ENCODE measurements at regions not wholly inside any gene's neighbourhood (a gene's known extent, or its start where the extent isn't known, plus 50 kb on each side); places are given as distances from the start of the nearest gene placed in this dataset.

DNA sequence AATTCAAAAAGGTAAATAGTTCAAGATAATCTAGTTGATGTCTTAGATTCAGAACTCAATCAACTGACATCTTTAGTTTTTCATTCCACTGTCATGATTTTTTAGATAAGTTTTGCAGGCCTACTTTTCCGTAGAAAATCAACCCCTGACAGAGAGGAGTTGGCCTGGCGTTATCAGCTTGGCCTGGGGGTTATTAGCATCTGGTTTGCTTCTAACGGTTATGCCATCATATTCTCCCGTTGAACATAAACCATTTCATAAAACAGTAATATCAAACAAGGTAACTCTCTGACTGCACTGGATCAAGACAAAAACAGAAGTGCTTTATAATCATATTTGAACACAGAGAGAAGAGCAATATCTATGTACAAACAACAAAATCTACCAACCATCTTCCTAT lies 130.8 kb upstream of the PCDH20 start:
- DNase-seq (ENCODE audit: low read depth, low spot score) (no peak), FAIRE-seq (no peak), ATAC-seq (no peak)
- Histone ChIP-seq H4K20me1 (ENCODE audit: control insufficient read depth, insufficient read depth) (no peaks in the 10 kb centered on the region), H3K4me1 (ENCODE audit: control insufficient read depth, insufficient read depth, low read length) (no peaks in the 10 kb centered on the region), H3K4me2 (ENCODE audit: control insufficient read depth, insufficient read depth) (no peak overlapping the region), H3K9me3 (replicated peaks; ENCODE audit: control insufficient read depth, insufficient read depth, low read length) (no peaks in the 10 kb centered on the region), H3K27me3 (replicated peaks in 1 of 2; ENCODE audit: control insufficient read depth in 2 of 2, insufficient read depth in 2 of 2, low read length in 1 of 2) (no peaks in the 10 kb centered on the region), H3K79me2 (ENCODE audit: control insufficient read depth, insufficient read depth, low read length) (no peaks in the 10 kb centered on the region), H3K9ac (ENCODE audit: control insufficient read depth, insufficient read depth, low read length) (no peak overlapping the region), H3K27ac (ENCODE audit: control insufficient read depth, insufficient read depth) (no peak overlapping the region), H2AFZ (ENCODE audit: control insufficient read depth, low read depth, low read length) (no peak overlapping the region), H3K36me3 (ENCODE audit: control insufficient read depth in 2 of 2, insufficient read depth in 2 of 2, low read length in 1 of 2) (no peaks in the 10 kb centered on the region), H3K4me3 (no peak overlapping the region)
- RAD21 ChIA-PET (ENCODE audit: unreplicated experiment): no interaction called here
- POLR2A ChIA-PET: no interaction called here
- in situ Hi-C loops (cut with MboI) (no loop called here), intact Hi-C loops (cut with micrococcal nuclease; ENCODE audit: unreplicated experiment) (no loop called here)
- 2% methylated on average over 4 of the region's 4 CpGs for WGBS (ENCODE audit: insufficient coverage, insufficient replicate concordance, low lambda C conversion rate, missing lambda C conversion rate)
- CTCF ChIA-PET: no interaction called here
- SMC1A ChIA-PET (ENCODE audit: uncharacterized antibody, unreplicated experiment): interaction anchor here (0.6 kb wide), 1 partner anchor 12 kb away, joined by 3 read pairs; no protein-coding TSS in a partner anchor
- TF ChIP-seq CBFB (IDR thresholded peaks at IDR 0.05; ENCODE audit: low read depth) (no peak), CBX3 (IDR thresholded peaks at IDR 0.05; ENCODE audit: borderline replicate concordance, low read depth) (no peak), POLR2A (IDR thresholded peaks at IDR 0.05; ENCODE audit: low read depth, low read length) (no peak)
- BruUV-seq (replicated peaks): no TSS peak

GRCh38 chr13:61536433-61536832 lies 120.8 kb upstream of the PCDH20 start:
- Histone ChIP-seq H3K4me3 (no peak overlapping the region), H3K4me1 (ENCODE audit: control insufficient read depth, insufficient read depth, low read length) (no peaks in the 10 kb centered on the region), H3K9me3 (replicated peaks; ENCODE audit: control insufficient read depth, insufficient read depth, low read length) (no peaks in the 10 kb centered on the region), H3K27ac (ENCODE audit: control insufficient read depth, insufficient read depth) (no peak overlapping the region), H3K79me2 (ENCODE audit: control insufficient read depth, insufficient read depth, low read length) (no peaks in the 10 kb centered on the region), H4K20me1 (ENCODE audit: control insufficient read depth, insufficient read depth) (no peaks in the 10 kb centered on the region), H2AFZ (ENCODE audit: control insufficient read depth, low read depth, low read length) (no peak overlapping the region), H3K4me2 (ENCODE audit: control insufficient read depth, insufficient read depth) (no peak overlapping the region), H3K9ac (ENCODE audit: control insufficient read depth, insufficient read depth, low read length) (no peak overlapping the region), H3K36me3 (ENCODE audit: control insufficient read depth in 2 of 2, insufficient read depth in 2 of 2, low read length in 1 of 2) (no peaks in the 10 kb centered on the region), H3K27me3 (replicated peaks in 1 of 2; ENCODE audit: control insufficient read depth in 2 of 2, insufficient read depth in 2 of 2, low read length in 1 of 2) (no peaks in the 10 kb centered on the region)
- DNase-seq (ENCODE audit: low read depth, low spot score): no peak
- ChIA-PET SMC1A (ENCODE audit: uncharacterized antibody, unreplicated experiment) (no interaction called here), POLR2A (no interaction called here), CTCF (no interaction called here), RAD21 (ENCODE audit: unreplicated experiment) (no interaction called here)
- no peak for FAIRE-seq
- in situ Hi-C loops (cut with MboI): no loop called here
- no TSS peak for BruUV-seq (replicated peaks)
- no peak for ATAC-seq
- intact Hi-C loops (cut with micrococcal nuclease; ENCODE audit: unreplicated experiment): no loop called here
- TF ChIP-seq, protein P1, sequence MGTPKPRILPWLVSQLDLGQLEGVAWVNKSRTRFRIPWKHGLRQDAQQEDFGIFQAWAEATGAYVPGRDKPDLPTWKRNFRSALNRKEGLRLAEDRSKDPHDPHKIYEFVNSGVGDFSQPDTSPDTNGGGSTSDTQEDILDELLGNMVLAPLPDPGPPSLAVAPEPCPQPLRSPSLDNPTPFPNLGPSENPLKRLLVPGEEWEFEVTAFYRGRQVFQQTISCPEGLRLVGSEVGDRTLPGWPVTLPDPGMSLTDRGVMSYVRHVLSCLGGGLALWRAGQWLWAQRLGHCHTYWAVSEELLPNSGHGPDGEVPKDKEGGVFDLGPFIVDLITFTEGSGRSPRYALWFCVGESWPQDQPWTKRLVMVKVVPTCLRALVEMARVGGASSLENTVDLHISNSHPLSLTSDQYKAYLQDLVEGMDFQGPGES (IDR thresholded peaks at IDR 0.05): no peak
- TF ChIP-seq TBL1XR1 (IDR thresholded peaks at IDR 0.05; ENCODE audit: low read depth, low read length): no peak
- TF ChIP-seq ZSCAN29 (IDR thresholded peaks at IDR 0.05): no peak
- TF ChIP-seq, protein P2, sequence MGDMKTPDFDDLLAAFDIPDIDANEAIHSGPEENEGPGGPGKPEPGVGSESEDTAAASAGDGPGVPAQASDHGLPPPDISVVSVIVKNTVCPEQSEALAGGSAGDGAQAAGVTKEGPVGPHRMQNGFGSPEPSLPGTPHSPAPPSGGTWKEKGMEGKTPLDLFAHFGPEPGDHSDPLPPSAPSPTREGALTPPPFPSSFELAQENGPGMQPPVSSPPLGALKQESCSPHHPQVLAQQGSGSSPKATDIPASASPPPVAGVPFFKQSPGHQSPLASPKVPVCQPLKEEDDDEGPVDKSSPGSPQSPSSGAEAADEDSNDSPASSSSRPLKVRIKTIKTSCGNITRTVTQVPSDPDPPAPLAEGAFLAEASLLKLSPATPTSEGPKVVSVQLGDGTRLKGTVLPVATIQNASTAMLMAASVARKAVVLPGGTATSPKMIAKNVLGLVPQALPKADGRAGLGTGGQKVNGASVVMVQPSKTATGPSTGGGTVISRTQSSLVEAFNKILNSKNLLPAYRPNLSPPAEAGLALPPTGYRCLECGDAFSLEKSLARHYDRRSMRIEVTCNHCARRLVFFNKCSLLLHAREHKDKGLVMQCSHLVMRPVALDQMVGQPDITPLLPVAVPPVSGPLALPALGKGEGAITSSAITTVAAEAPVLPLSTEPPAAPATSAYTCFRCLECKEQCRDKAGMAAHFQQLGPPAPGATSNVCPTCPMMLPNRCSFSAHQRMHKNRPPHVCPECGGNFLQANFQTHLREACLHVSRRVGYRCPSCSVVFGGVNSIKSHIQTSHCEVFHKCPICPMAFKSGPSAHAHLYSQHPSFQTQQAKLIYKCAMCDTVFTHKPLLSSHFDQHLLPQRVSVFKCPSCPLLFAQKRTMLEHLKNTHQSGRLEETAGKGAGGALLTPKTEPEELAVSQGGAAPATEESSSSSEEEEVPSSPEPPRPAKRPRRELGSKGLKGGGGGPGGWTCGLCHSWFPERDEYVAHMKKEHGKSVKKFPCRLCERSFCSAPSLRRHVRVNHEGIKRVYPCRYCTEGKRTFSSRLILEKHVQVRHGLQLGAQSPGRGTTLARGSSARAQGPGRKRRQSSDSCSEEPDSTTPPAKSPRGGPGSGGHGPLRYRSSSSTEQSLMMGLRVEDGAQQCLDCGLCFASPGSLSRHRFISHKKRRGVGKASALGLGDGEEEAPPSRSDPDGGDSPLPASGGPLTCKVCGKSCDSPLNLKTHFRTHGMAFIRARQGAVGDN (IDR thresholded peaks at IDR 0.05): no peak
- WGBS (ENCODE audit: insufficient coverage, insufficient replicate concordance, low lambda C conversion rate, missing lambda C conversion rate): 13% methylated on average over 1 of the region's 1 CpG
